ACC112 (cell line): ENCODE measurements at regions not wholly inside any gene's neighbourhood (a gene's known extent, or its start where the extent isn't known, plus 50 kb on each side); places are given as distances from the start of the nearest gene placed in this dataset.

Experiments used
- H2AFZ ChIP-seq: fragments of 200-600 bp; sonication (generic); one replicate; pipeline ENCODE4 v1.6.0; 2017; ENCODE audit warnings: antibody characterized with exemption, low read length; ENCODE audit not compliant: unreplicated experiment
- H3K27ac ChIP-seq: fragments of 200-600 bp; sonication (generic); 2 replicates; pipeline ENCODE4 v1.5.1; 2014; ENCODE audit warnings: low read depth, mild to moderate bottlenecking, antibody characterized with exemption, low read length, moderate library complexity
- H3K27me3 ChIP-seq: fragments of 200-600 bp; sonication (generic); 2 replicates; pipeline ENCODE4 v1.6.1; 2014; ENCODE audit warnings: mild to moderate bottlenecking, antibody characterized with exemption, low read length, moderate library complexity, mixed read lengths; ENCODE audit not compliant: insufficient read depth
- H3K36me3 ChIP-seq: fragments of 200-600 bp; sonication (generic); 2 replicates; pipeline ENCODE4 v1.6.1; 2016; ENCODE audit warnings: mild to moderate bottlenecking, antibody characterized with exemption, low read length, moderate library complexity, mixed read lengths; ENCODE audit not compliant: insufficient read depth
- H3K4me1 ChIP-seq: fragments of 200-600 bp; sonication (generic); one replicate; pipeline ENCODE4 v1.6.1; 2016; ENCODE audit warnings: low read length, mixed read lengths; ENCODE audit not compliant: insufficient read depth, unreplicated experiment, control insufficient read depth
- H3K4me3 ChIP-seq: fragments of 200-600 bp; sonication (generic); 2 replicates; pipeline ENCODE4 v1.5.1; 2014; ENCODE audit warnings: mild to moderate bottlenecking, low read depth, low read length
- H3K79me2 ChIP-seq: fragments of 200-600 bp; sonication (generic); one replicate; pipeline ENCODE4 v1.6.0; 2016; ENCODE audit warnings: low read length; ENCODE audit not compliant: control insufficient read depth, unreplicated experiment, insufficient read depth

GRCh38 chr1:79633456-79633855 is 626.9 kb upstream of the ADGRL4 start:
- peaks cover 4% of the 10 kb centered on the region for H3K4me1 ChIP-seq
- peak overlapping the region; percentile 53 for H2AFZ ChIP-seq
- no peaks in the 10 kb centered on the region for H3K36me3 ChIP-seq
- peak overlapping the region; percentile 22; the same call in 1 of the 2 replicates for H3K4me3 ChIP-seq
- no peaks in the 10 kb centered on the region for H3K27me3 ChIP-seq
- peak overlapping the region; percentile 54 for H3K27ac ChIP-seq
- no peaks in the 10 kb centered on the region for H3K79me2 ChIP-seq

GRCh38 chr1:79629414-79629813 is 622.9 kb upstream of the ADGRL4 start:
- Histone ChIP-seq H3K4me3 (no peak overlapping the region), H3K4me1 (peaks cover 4% of the 10 kb centered on the region), H3K27me3 (no peaks in the 10 kb centered on the region), H3K36me3 (no peaks in the 10 kb centered on the region), H3K27ac (no peak overlapping the region), H2AFZ (no peak overlapping the region), H3K79me2 (no peaks in the 10 kb centered on the region)

GRCh38 chr1:79617777-79618176 is 611.2 kb upstream of the ADGRL4 start:
- Histone ChIP-seq H3K4me3 (no peak overlapping the region), H2AFZ (no peak overlapping the region), H3K36me3 (no peaks in the 10 kb centered on the region), H3K27ac (no peak overlapping the region), H3K4me1 (peaks cover 6% of the 10 kb centered on the region), H3K27me3 (no peaks in the 10 kb centered on the region), H3K79me2 (no peaks in the 10 kb centered on the region)

GRCh38 chr1:79614762-79615161 is 608.2 kb upstream of the ADGRL4 start:
- H3K27me3 ChIP-seq: no peaks in the 10 kb centered on the region
- H3K36me3 ChIP-seq: no peaks in the 10 kb centered on the region
- H3K4me3 ChIP-seq: peak overlapping the region; percentile 64
- H3K79me2 ChIP-seq: no peaks in the 10 kb centered on the region
- peak overlapping the region; percentile 13; the same call in 1 of the 2 replicates for H3K27ac ChIP-seq
- H3K4me1 ChIP-seq: peaks cover 6% of the 10 kb centered on the region
- peak overlapping the region; percentile 87 for H2AFZ ChIP-seq

GRCh38 chr1:79614106-79614505 is 607.6 kb upstream of the ADGRL4 start:
- Histone ChIP-seq H3K36me3 (no peaks in the 10 kb centered on the region), H3K27me3 (no peaks in the 10 kb centered on the region), H3K27ac (no peak overlapping the region), H3K4me3 (peak overlapping the region; percentile 64; the same call in 1 of the 2 replicates), H2AFZ (peak overlapping the region; percentile 87), H3K4me1 (peaks cover 6% of the 10 kb centered on the region), H3K79me2 (no peaks in the 10 kb centered on the region)

- no peak overlapping the region for H3K4me3 ChIP-seq
- no peaks in the 10 kb centered on the region for H3K79me2 ChIP-seq
- H2AFZ ChIP-seq: no peak overlapping the region
- peaks cover 6% of the 10 kb centered on the region for H3K4me1 ChIP-seq
- no peaks in the 10 kb centered on the region for H3K36me3 ChIP-seq
- H3K27me3 ChIP-seq: no peaks in the 10 kb centered on the region
- H3K27ac ChIP-seq: no peak overlapping the region
Measured at GRCh38 chr1:79613046-79613445, 606.5 kb upstream of the ADGRL4 start.

GRCh38 chr1:79604490-79605198 is 598.1 kb upstream of the ADGRL4 start:
- H3K27me3 ChIP-seq: no peaks in the 10 kb centered on the region
- H3K4me3 ChIP-seq: no peak overlapping the region
- H3K27ac ChIP-seq: no peak overlapping the region
- H3K36me3 ChIP-seq: no peaks in the 10 kb centered on the region
- H3K79me2 ChIP-seq: no peaks in the 10 kb centered on the region
- H2AFZ ChIP-seq: no peak overlapping the region
- H3K4me1 ChIP-seq: peaks cover 4% of the 10 kb centered on the region

- no peaks in the 10 kb centered on the region for H3K79me2 ChIP-seq
- H3K27ac ChIP-seq: no peak overlapping the region
- H3K4me1 ChIP-seq: peaks cover 4% of the 10 kb centered on the region
- no peak overlapping the region for H3K4me3 ChIP-seq
- no peak overlapping the region for H2AFZ ChIP-seq
- no peaks in the 10 kb centered on the region for H3K27me3 ChIP-seq
- H3K36me3 ChIP-seq: no peaks in the 10 kb centered on the region
Measured at GRCh38 chr1:79603843-79604242, 597.3 kb upstream of the ADGRL4 start.

GRCh38 chr1:79599257-79599656 is 592.7 kb upstream of the ADGRL4 start:
- Histone ChIP-seq H3K27me3 (no peaks in the 10 kb centered on the region), H3K79me2 (no peaks in the 10 kb centered on the region), H3K4me1 (peaks cover 4% of the 10 kb centered on the region)

GRCh38 chr1:79595931-79596330 is 589.4 kb upstream of the ADGRL4 start:
- H3K27me3 ChIP-seq: no peaks in the 10 kb centered on the region
- H3K36me3 ChIP-seq: no peaks in the 10 kb centered on the region
- H3K27ac ChIP-seq: no peak overlapping the region

More at GRCh38 chr1:79599257-79599656, 592.7 kb upstream of the ADGRL4 start:
- Histone ChIP-seq H3K27ac (no peak overlapping the region), H2AFZ (no peak overlapping the region), H3K4me3 (no peak overlapping the region), H3K36me3 (no peaks in the 10 kb centered on the region)

GRCh38 chr1:79594121-79594698 is 587.7 kb upstream of the ADGRL4 start:
- no peak overlapping the region for H3K27ac ChIP-seq
- H3K4me3 ChIP-seq: no peak overlapping the region
- H3K36me3 ChIP-seq: no peaks in the 10 kb centered on the region
- no peaks in the 10 kb centered on the region for H3K27me3 ChIP-seq
- no peaks in the 10 kb centered on the region for H3K79me2 ChIP-seq
- H3K4me1 ChIP-seq: no peaks in the 10 kb centered on the region
- no peak overlapping the region for H2AFZ ChIP-seq

More at GRCh38 chr1:79595931-79596330, 589.4 kb upstream of the ADGRL4 start:
- no peaks in the 10 kb centered on the region for H3K79me2 ChIP-seq
- no peak overlapping the region for H3K4me3 ChIP-seq
- no peak overlapping the region for H2AFZ ChIP-seq
- no peaks in the 10 kb centered on the region for H3K4me1 ChIP-seq
